AG04450 (cell line): ENCODE measurements at regions not wholly inside any gene's neighbourhood (a gene's known extent, or its start where the extent isn't known, plus 50 kb on each side); places are given as distances from the start of the nearest gene placed in this dataset.

Experiments used
- CTCF ChIA-PET: fragments of 300-600, 350-600 bp; formaldehyde crosslinking; extraction: SDS; loops from one replicate; lab custom pipeline; 2022; ENCODE audit warnings: antibody characterized with exemption, inconsistent platforms; lab: Charles Lee
- POLR2A ChIA-PET: fragments of 350-600 bp; formaldehyde crosslinking; extraction: SDS; loops from one replicate; lab custom pipeline; 2021; ENCODE audit warnings: antibody characterized with exemption, inconsistent platforms; lab: Yijun Ruan, JAX
- DNase-seq: peaks from one replicate; pipeline ENCODE4 v3.0.0-alpha.2; 2011; ENCODE audit warnings: low read depth, low spot score
- H3K27ac ChIP-seq: one replicate; pipeline ENCODE4 v1.5.1; 2012; ENCODE audit warnings: low read depth, low read length, control low read depth
- H3K27me3 ChIP-seq: one replicate; pipeline ENCODE4 v1.6.0; 2012; ENCODE audit warnings: low read length; ENCODE audit not compliant: control insufficient read depth, insufficient read depth
- H3K4me3 ChIP-seq: 2 replicates; pipeline ENCODE4 v1.5.1; 2011; ENCODE audit warnings: mild to moderate bottlenecking, low read depth, low read length, control low read depth
- H3K9me3 ChIP-seq: 2 replicates; pipeline ENCODE4 v1.5.1; 2012; ENCODE audit warnings: low read length; ENCODE audit not compliant: control insufficient read depth, insufficient read depth
- TF ChIP-seq, protein P1 (sequence below): IDR thresholded peaks from 2 replicates; pipeline ENCODE4 v1.5.1; 2011; ENCODE audit warnings: low read depth, low read length, control low read depth, inconsistent platforms

DNA sequence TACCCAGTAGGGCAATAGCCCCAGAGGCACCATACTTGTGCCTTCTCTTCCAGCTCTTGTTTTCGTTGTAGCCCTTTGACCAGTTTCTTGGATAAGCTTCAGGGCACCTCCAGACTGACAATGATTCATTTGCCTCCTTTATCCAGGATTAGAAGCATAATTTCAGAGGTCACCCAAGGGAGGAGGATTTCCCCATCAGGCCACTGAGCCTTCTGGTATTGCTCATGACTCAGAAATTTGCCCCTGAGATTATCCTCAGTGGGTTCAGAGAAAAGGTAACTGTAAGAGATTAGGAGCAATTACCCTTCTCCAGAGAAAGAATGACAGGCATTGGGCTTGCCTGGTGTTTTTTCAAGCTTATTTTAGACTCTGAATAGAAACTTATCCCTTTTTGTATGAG is 147.9 kb downstream of the MSX2 start:
- no peak for DNase-seq
- Histone ChIP-seq H3K4me3 (no peak overlapping the region), H3K27me3 (no peaks in the 10 kb centered on the region), H3K9me3 (peaks cover 3% of the 10 kb centered on the region; the same call in 1 of the 2 replicates), H3K27ac (no peak overlapping the region)
- POLR2A ChIA-PET = no interaction called here
- CTCF ChIA-PET = no interaction called here
- TF ChIP-seq, protein P1, sequence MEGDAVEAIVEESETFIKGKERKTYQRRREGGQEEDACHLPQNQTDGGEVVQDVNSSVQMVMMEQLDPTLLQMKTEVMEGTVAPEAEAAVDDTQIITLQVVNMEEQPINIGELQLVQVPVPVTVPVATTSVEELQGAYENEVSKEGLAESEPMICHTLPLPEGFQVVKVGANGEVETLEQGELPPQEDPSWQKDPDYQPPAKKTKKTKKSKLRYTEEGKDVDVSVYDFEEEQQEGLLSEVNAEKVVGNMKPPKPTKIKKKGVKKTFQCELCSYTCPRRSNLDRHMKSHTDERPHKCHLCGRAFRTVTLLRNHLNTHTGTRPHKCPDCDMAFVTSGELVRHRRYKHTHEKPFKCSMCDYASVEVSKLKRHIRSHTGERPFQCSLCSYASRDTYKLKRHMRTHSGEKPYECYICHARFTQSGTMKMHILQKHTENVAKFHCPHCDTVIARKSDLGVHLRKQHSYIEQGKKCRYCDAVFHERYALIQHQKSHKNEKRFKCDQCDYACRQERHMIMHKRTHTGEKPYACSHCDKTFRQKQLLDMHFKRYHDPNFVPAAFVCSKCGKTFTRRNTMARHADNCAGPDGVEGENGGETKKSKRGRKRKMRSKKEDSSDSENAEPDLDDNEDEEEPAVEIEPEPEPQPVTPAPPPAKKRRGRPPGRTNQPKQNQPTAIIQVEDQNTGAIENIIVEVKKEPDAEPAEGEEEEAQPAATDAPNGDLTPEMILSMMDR = no peak

DNA sequence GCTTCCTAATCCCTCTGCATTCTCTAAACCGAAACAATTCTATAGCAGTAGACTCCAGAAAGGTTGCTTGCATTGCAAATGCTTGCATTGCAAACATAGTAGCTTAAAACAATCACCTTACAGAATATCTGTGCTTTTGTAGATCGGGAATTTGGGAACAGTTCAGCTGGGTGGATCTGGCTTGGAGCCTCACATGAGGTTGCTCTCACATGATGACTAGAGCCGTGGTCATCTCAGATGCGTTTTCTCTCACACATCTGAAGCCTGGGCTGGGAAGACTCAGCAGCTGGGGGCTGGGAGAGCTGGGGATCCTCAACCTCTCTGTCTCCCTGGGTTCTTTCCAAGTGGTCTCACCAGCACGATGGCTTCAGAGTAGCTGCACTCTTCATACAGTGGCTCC is 127.8 kb downstream of the MSX2 start:
- TF ChIP-seq, protein P1 = no peak
- DNase-seq = no peak
- POLR2A ChIA-PET = no interaction called here

DNA sequence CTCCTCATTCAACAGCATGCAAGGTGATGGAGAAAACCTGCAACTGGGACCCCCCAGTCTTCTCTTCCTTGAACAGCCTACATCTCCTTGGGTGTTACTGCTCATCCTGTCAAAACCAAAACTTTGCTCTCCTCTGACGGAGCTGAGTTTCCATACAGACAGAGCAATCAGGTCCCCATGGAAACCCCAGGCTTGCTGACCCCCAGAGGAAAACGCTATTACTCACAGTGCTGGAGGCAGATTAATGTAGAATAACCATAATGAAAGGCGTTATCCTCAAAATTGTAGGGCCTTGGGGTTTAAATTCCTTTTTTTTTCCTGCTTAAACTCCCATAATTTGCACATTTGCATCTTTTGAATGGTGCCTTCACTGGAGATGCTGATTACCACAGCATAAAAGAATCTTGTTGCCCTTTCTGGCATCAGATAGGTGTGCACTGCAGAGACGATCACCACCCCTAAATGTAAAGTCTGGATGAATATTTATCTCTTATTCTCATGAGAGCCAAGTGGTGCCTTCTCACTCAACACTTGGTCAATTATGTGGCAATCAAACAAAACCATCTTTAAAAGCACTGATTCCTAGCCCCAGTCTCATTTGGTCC is 126.3 kb downstream of the MSX2 start:
- no peaks in the 10 kb centered on the region for H3K27me3 ChIP-seq

More for the DNA sequence above, 127.8 kb downstream of the MSX2 start:
- CTCF ChIA-PET = no interaction called here
- Histone ChIP-seq H3K4me3 (no peak overlapping the region), H3K27ac (no peak overlapping the region), H3K27me3 (no peaks in the 10 kb centered on the region), H3K9me3 (no peaks in the 10 kb centered on the region)

DNA sequence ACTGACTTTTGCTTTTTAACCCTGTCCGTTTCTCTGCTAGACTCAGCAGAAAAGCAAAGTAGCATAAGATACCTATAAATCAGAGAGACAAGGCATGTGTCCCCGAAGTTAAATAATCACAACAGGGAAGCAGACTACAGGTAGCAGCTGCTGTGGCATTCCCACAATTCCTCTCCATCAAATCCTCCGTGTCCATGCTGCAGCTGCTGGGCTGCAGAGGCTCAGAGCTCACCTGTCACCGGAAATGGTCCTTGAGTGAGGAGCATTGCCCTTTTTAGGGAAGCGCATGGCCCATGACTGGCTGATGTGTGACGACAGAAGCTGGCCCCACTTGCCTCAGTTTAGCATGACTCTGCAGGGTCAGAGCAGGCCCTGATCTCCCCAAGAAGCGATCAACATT is 125.0 kb downstream of the MSX2 start:
- Histone ChIP-seq H3K4me3 (no peak overlapping the region), H3K27me3 (no peaks in the 10 kb centered on the region), H3K9me3 (0 out of 2 replicates have a peak, but pooled peaks cover 5% of the 10 kb centered on the region), H3K27ac (no peak overlapping the region)
- ChIA-PET CTCF (no interaction called here), POLR2A (no interaction called here)
- TF ChIP-seq, protein P1 = no peak
- DNase-seq = no peak

More for the DNA sequence above, 126.3 kb downstream of the MSX2 start:
- ChIA-PET POLR2A (no interaction called here), CTCF (no interaction called here)
- Histone ChIP-seq H3K9me3 (no peaks in the 10 kb centered on the region), H3K27ac (no peak overlapping the region), H3K4me3 (no peak overlapping the region)
- TF ChIP-seq, protein P1 = no peak
- DNase-seq = no peak

DNA sequence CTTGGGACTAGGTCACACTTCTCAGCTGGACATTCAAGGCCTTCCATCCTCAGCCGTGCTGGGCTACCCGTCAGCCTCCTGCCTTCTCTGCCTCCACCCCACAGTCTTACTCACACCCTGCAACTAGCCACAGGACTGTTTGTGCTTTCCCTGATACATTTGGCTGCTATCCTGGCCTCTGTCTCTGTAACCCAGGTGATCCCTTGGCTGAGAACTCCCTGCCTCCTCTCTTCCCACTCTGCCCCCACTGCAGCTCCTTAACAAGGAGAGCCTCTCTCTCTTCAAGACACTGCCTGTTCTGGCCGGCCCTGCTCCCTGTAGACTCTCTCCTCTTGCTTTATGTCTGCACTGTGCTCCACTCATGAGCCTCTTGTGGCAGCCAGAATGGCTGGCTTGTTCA is 120.6 kb downstream of the MSX2 start:
- DNase-seq = no peak
- peaks cover 11% of the 10 kb centered on the region; the same call in 1 of the 2 replicates for H3K9me3 ChIP-seq
- H3K27ac ChIP-seq = no peak overlapping the region
- ChIA-PET CTCF (no interaction called here), POLR2A (no interaction called here)
- no peak overlapping the region for H3K4me3 ChIP-seq
- TF ChIP-seq, protein P1 = no peak
- H3K27me3 ChIP-seq = no peaks in the 10 kb centered on the region
